A549 (cell line): ENCODE measurements at regions not wholly inside any gene's neighbourhood (a gene's known extent, or its start where the extent isn't known, plus 50 kb on each side); places are given as distances from the start of the nearest gene placed in this dataset.
A peak's percentile ranks its signal among the peaks of the same experiment; 100 is the strongest.

ENCODE experiments used
- ATAC-seq, 2 experiments: fragments of 200-7000 bp in 1 of 2; fragments of >200 bp in 1 of 2; cut with Nextera tagmentation in 1 of 2; cut with Tn5 transposase in 1 of 2; 3 replicates each; pipeline versions ENCODE4 v1.8.0 to v1.9.1; 2018 to 2020; ENCODE audit warnings: mild to moderate bottlenecking in 1 of 2, moderate library complexity in 1 of 2
- CTCF ChIA-PET: fragments of 300-600 bp; sonication (Branson Sonifier 250); formaldehyde crosslinking; extraction: SDS; loops from one replicate; lab custom pipeline; 2021; ENCODE audit warnings: antibody characterized with exemption, inconsistent platforms; lab: Yijun Ruan, JAX
- POLR2A ChIA-PET: fragments of 350-600 bp; formaldehyde crosslinking; extraction: SDS; loops from one replicate; lab custom pipeline; 2021; ENCODE audit warnings: antibody characterized with exemption, inconsistent platforms; lab: Yijun Ruan, JAX
- DNase-seq, 2 experiments: peaks; one replicate each; pipeline versions ENCODE4 v3.0.0 to v3.0.0-alpha.2; 2011 to 2016; ENCODE audit warnings: low read depth in 1 of 2, low spot score in 1 of 2
- FAIRE-seq: peaks from 2 replicates; lab custom pipeline; 2011; peaks lifted over from hg19 to GRCh38; lab: Jason Lieb, UNC
- H3K27ac ChIP-seq, 2 experiments: fragments of >200 bp; sonication (Bioruptor Twin); formaldehyde crosslinking; 3 replicates each; pipeline ENCODE4 v1.5.1; 2016 to 2017
- H3K4me1 ChIP-seq: fragments of >200 bp; sonication (Bioruptor Twin); formaldehyde crosslinking; 3 replicates; pipeline ENCODE4 v1.6.1; 2016
- H3K4me2 ChIP-seq: fragments of >200 bp; sonication (Bioruptor Twin); formaldehyde crosslinking; 3 replicates; pipeline ENCODE4 v1.6.1; 2016
- H3K4me3 ChIP-seq: fragments of >200 bp; sonication (Bioruptor Twin); formaldehyde crosslinking; 3 replicates; pipeline ENCODE4 v1.5.1; 2016
- H3K9me3 ChIP-seq: fragments of >200 bp; sonication (Bioruptor Twin); formaldehyde crosslinking; 3 replicates; pipeline ENCODE4 v1.6.1; 2016
- ATOH8 ChIP-seq: fragments of 250-450 bp; sonication (Bioruptor Pico); IDR thresholded peaks from 2 replicates; pipeline ENCODE4 v1.5.0; 2020; ENCODE audit warnings: low read depth, mild to moderate bottlenecking, moderate library complexity
- BCL3 ChIP-seq: fragments of >200 bp; sonication (Bioruptor Twin); formaldehyde crosslinking; IDR thresholded peaks from 3 replicates; pipeline ENCODE4 v1.6.1; 2016
- CBX2 ChIP-seq: fragments of 200-600 bp; sonication (generic); IDR thresholded peaks from 2 replicates; pipeline ENCODE4 v1.6.1; 2016; ENCODE audit warnings: low read depth, mild to moderate bottlenecking, borderline replicate concordance
- CHD4 ChIP-seq: fragments of 200-600 bp; sonication (generic); IDR thresholded peaks from 2 replicates; pipeline ENCODE4 v1.6.1; 2016; ENCODE audit warnings: antibody characterized with exemption, mild to moderate bottlenecking, borderline replicate concordance
- CTCF ChIP-seq: fragments of >200 bp; sonication (Bioruptor Twin); formaldehyde crosslinking; IDR thresholded peaks from 3 replicates; pipeline ENCODE4 v1.5.1; 2016
- EHF ChIP-seq: fragments of 250-450 bp; sonication (Bioruptor Pico); IDR thresholded peaks from 2 replicates; pipeline ENCODE4 v1.5.0; 2020; ENCODE audit warnings: mild to moderate bottlenecking
- EHMT2 ChIP-seq: fragments of 200-600 bp; sonication (generic); IDR thresholded peaks from 2 replicates; pipeline ENCODE4 v1.6.1; 2016; ENCODE audit warnings: antibody characterized with exemption, low read depth, mild to moderate bottlenecking, moderate library complexity
- FOSB ChIP-seq: fragments of 250-450 bp; sonication (Bioruptor Pico); IDR thresholded peaks from 2 replicates; pipeline ENCODE4 v1.5.0; 2020; ENCODE audit warnings: mild to moderate bottlenecking, moderate library complexity
- FOSL2 ChIP-seq, 2 experiments: fragments of 450-650 bp in 1 of 2; fragments of >200 bp in 1 of 2; sonication (Bioruptor Twin) in 1 of 2; formaldehyde crosslinking; IDR thresholded peaks; 2 replicates each; pipeline versions ENCODE4 v1.5.0 to v1.6.1; 2016 to 2020; ENCODE audit warnings: mild to moderate bottlenecking in 1 of 2, moderate library complexity in 1 of 2
- HES2 ChIP-seq: fragments of >200 bp; sonication (Bioruptor Twin); formaldehyde crosslinking; IDR thresholded peaks from 2 replicates; pipeline ENCODE4 v1.6.1; 2016
- HEYL ChIP-seq: fragments of 250-450 bp; sonication (Bioruptor Pico); IDR thresholded peaks from 2 replicates; pipeline ENCODE4 v1.8.0; 2021; ENCODE audit warnings: mild to moderate bottlenecking, moderate library complexity
- HOXB13 ChIP-seq: fragments of 250-450 bp; sonication (Bioruptor Pico); IDR thresholded peaks from 2 replicates; pipeline ENCODE4 v1.5.0; 2020; ENCODE audit warnings: low read depth, mild to moderate bottlenecking, moderate library complexity
- JUN ChIP-seq, 2 experiments: fragments of >200 bp; sonication (Bioruptor Twin); formaldehyde crosslinking; IDR thresholded peaks; 2 replicates in 1 of 2; 3 replicates in 1 of 2; pipeline ENCODE4 v1.6.1; 2016 to 2017
- KDM1A ChIP-seq: fragments of 200-600 bp; sonication (generic); IDR thresholded peaks from 2 replicates; pipeline ENCODE4 v1.6.1; 2016; ENCODE audit warnings: low read depth, mild to moderate bottlenecking
- MAFK ChIP-seq: fragments of 450-650 bp; IDR thresholded peaks from 2 replicates; pipeline ENCODE4 v1.6.1; 2014; ENCODE audit not compliant: partially characterized antibody
- NFE2L2 ChIP-seq: fragments of 150-350 bp; conservative IDR thresholded peaks from 2 replicates; pipeline ENCODE4 v1.6.1; 2014; ENCODE audit warnings: low read length
- NR3C1 ChIP-seq: fragments of >200 bp; sonication (Bioruptor Twin); formaldehyde crosslinking; IDR thresholded peaks from 3 replicates; pipeline ENCODE4 v1.6.1; 2017
- PBX3 ChIP-seq: IDR thresholded peaks from 2 replicates; pipeline ENCODE4 v1.6.1; 2012
- POLR2AphosphoS2 ChIP-seq: conservative IDR thresholded peaks from 2 replicates; pipeline ENCODE4 v1.6.1; 2012; ENCODE audit warnings: low read length, improper control_type of control experiment, inconsistent platforms
- RAD21 ChIP-seq, 2 experiments: fragments of >200 bp in 1 of 2; sonication (Bioruptor Twin) in 1 of 2; formaldehyde crosslinking in 1 of 2; IDR thresholded peaks in 1 of 2; conservative IDR thresholded peaks in 1 of 2; 2 replicates in 1 of 2; 3 replicates in 1 of 2; pipeline ENCODE4 v1.6.1; 2012 to 2018; ENCODE audit warnings: inconsistent platforms in 1 of 2
- RFX5 ChIP-seq: fragments of 450-650 bp; IDR thresholded peaks from 2 replicates; pipeline ENCODE4 v1.7.1; 2014; ENCODE audit warnings: antibody characterized with exemption, mild to moderate bottlenecking, moderate library complexity
- RNF2 ChIP-seq: fragments of 200-600 bp; sonication (generic); IDR thresholded peaks from 2 replicates; pipeline ENCODE4 v1.6.1; 2016; ENCODE audit warnings: low read depth, mild to moderate bottlenecking, antibody characterized with exemption, moderate library complexity, borderline replicate concordance
- SMC3 ChIP-seq: fragments of >200 bp; sonication (Bioruptor Twin); formaldehyde crosslinking; IDR thresholded peaks from 3 replicates; pipeline ENCODE4 v1.6.1; 2018; ENCODE audit warnings: inconsistent platforms
- ZSCAN20 ChIP-seq: fragments of 250-450 bp; sonication (Bioruptor Pico); IDR thresholded peaks from 2 replicates; pipeline ENCODE4 v1.8.0; 2022; ENCODE audit warnings: mild to moderate bottlenecking, moderate library complexity
- WGBS: methylation state at CpG from one replicate; pipeline ENCODE4 v1.1.6; 2017; ENCODE audit errors: missing lambda C conversion rate; 5-methylcytosine and 5-hydroxymethylcytosine counted together

- H3K4me3 ChIP-seq = no peak overlapping the region
- H3K27ac ChIP-seq = no peak overlapping the region
- H3K9me3 ChIP-seq = no peaks in the 10 kb centered on the region
- no peak overlapping the region for H3K4me2 ChIP-seq
- no peak for ATAC-seq
- FAIRE-seq = no peak
- ChIA-PET POLR2A (interaction anchor here (0.6 kb wide), 1 partner anchor 68 kb away, joined by 3 read pairs; no protein-coding TSS in a partner anchor), CTCF (interaction anchor here (1.1 to 1.5 kb wide), 4 partner anchors 10 to 32 kb away, joined by 3 read pairs; no protein-coding TSS in a partner anchor)
- 0 out of 3 replicates have a peak, but pooled peaks cover 10% of the 10 kb centered on the region for H3K4me1 ChIP-seq
- 73% methylated on average over 3 of the region's 3 CpGs for WGBS
- no peak for DNase-seq
- TF ChIP-seq PBX3 = no peak
- TF ChIP-seq BCL3 = no peak
- TF ChIP-seq CHD4 = no peak
These were observed 75.9 kb upstream of the ZDHHC17 start for GRCh38 chr12:76687981-76688380.

GRCh38 chr12:76688631-76689030 lies 75.3 kb upstream of the ZDHHC17 start:
- peak in 1 of 2 experiments; percentile 22; a peak in 1 of 5 replicates for TF ChIP-seq RAD21 (conservative IDR thresholded peaks at IDR 0.05 in 1 of 2, IDR thresholded peaks at IDR 0.05 in 1 of 2)
- no peak for TF ChIP-seq FOSL2 (IDR thresholded peaks at IDR 0.05)
- no peak for TF ChIP-seq FOSL2 (CRISPR knock-in tag; IDR thresholded peaks at IDR 0.05)
- Histone ChIP-seq H3K4me3 (no peak overlapping the region), H3K4me2 (no peak overlapping the region), H3K27ac (no peak overlapping the region), H3K4me1 (0 out of 3 replicates have a peak, but pooled peaks cover 10% of the 10 kb centered on the region), H3K9me3 (no peaks in the 10 kb centered on the region)
- ATAC-seq (peak in 1 of 2 experiments; percentile 52; a peak in 1 of 6 replicates), DNase-seq (peak in 1 of 2 experiments; percentile 12), FAIRE-seq (no peak)
- 90% methylated on average over 2 of the region's 2 CpGs for WGBS
- POLR2A ChIA-PET = no interaction called here
- CTCF ChIA-PET = interaction anchor here (0.6 to 1.5 kb wide), 6 partner anchors 9 to 66 kb away, joined by 3 read pairs; no protein-coding TSS in a partner anchor

- Histone ChIP-seq H3K4me1 (0 out of 3 replicates have a peak, but pooled peaks cover 5% of the 10 kb centered on the region), H3K27ac (no peak overlapping the region), H3K4me3 (no peak overlapping the region), H3K4me2 (no peak overlapping the region), H3K9me3 (no peaks in the 10 kb centered on the region)
- FAIRE-seq = no peak
- DNase-seq = no peak
- 67% methylated on average over 6 of the region's 6 CpGs for WGBS
- no peak for ATAC-seq
- TF ChIP-seq FOSB (CRISPR knock-in tag) (no peak), RNF2 (no peak), EHF (no peak), NR3C1 (no peak), SMC3 (no peak), RFX5 (no peak), MAFK (no peak)
- POLR2A ChIA-PET = no interaction called here
- CTCF ChIA-PET = no interaction called here
These were observed 72.8 kb upstream of the ZDHHC17 start for GRCh38 chr12:76690921-76691700.

- Histone ChIP-seq H3K4me1 (0 out of 3 replicates have a peak, but pooled peaks cover 3% of the 10 kb centered on the region), H3K27ac (no peak overlapping the region), H3K4me3 (no peak overlapping the region), H3K9me3 (no peaks in the 10 kb centered on the region), H3K4me2 (no peak overlapping the region)
- ChIA-PET POLR2A (no interaction called here), CTCF (interaction anchor here (0.8 to 1.4 kb wide), 3 partner anchors 11 to 318 kb away, joined by 3 read pairs; no protein-coding TSS in a partner anchor)
- DNase-seq (no peak), ATAC-seq (no peak), FAIRE-seq (no peak)
- 68% methylated on average over 3 of the region's 3 CpGs for WGBS
- no peak for TF ChIP-seq HEYL (CRISPR knock-in tag)
- no peak for TF ChIP-seq EHMT2
- no peak for TF ChIP-seq JUN (IDR thresholded peaks at IDR 0.05)
- TF ChIP-seq NR3C1 = no peak
- no peak for TF ChIP-seq CTCF
- TF ChIP-seq HOXB13 (CRISPR knock-in tag) = no peak
- no peak for TF ChIP-seq CBX2
- TF ChIP-seq MAFK = no peak
- TF ChIP-seq POLR2AphosphoS2 = no peak
- TF ChIP-seq CHD4 = no peak
- no peak for TF ChIP-seq KDM1A
- TF ChIP-seq NFE2L2 = no peak
- TF ChIP-seq ATOH8 = no peak
- TF ChIP-seq HES2 = no peak
- no peak for TF ChIP-seq ZSCAN20
These were observed 71.1 kb upstream of the ZDHHC17 start for GRCh38 chr12:76692846-76693245.
